Adrenal gland (tissue), 5 donors: ENCODE measurements at regions not wholly inside any gene's neighbourhood (a gene's known extent, or its start where the extent isn't known, plus 50 kb on each side); places are given as distances from the start of the nearest gene placed in this dataset.

Experiments used
- POLR2A ChIP-seq, 2 donors: fragments of 450-650 bp; IDR thresholded peaks; one replicate each; pipeline ENCODE4 v1.6.1; 2017; ENCODE audit warnings: antibody characterized with exemption in 2 of 2, mild to moderate bottlenecking in 2 of 2, moderate library complexity in 1 of 2
- TF ChIP-seq, protein P1 (sequence below), 6 experiments: fragments of 450-650 bp in 4 of 6; fragments of 200-600 bp in 2 of 6; sonication (generic) in 1 of 6; IDR thresholded peaks; 1 replicate in 5 of 6; 2 replicates in 1 of 6; pipeline versions ENCODE4 v1.5.1 to v1.8.0; 2016 to 2021; ENCODE audit warnings: antibody characterized with exemption in 6 of 6, mild to moderate bottlenecking in 2 of 6, moderate library complexity in 1 of 6
- donor health status: DM: no; HTN: no; CAD: no.

- TF ChIP-seq, protein P1, sequence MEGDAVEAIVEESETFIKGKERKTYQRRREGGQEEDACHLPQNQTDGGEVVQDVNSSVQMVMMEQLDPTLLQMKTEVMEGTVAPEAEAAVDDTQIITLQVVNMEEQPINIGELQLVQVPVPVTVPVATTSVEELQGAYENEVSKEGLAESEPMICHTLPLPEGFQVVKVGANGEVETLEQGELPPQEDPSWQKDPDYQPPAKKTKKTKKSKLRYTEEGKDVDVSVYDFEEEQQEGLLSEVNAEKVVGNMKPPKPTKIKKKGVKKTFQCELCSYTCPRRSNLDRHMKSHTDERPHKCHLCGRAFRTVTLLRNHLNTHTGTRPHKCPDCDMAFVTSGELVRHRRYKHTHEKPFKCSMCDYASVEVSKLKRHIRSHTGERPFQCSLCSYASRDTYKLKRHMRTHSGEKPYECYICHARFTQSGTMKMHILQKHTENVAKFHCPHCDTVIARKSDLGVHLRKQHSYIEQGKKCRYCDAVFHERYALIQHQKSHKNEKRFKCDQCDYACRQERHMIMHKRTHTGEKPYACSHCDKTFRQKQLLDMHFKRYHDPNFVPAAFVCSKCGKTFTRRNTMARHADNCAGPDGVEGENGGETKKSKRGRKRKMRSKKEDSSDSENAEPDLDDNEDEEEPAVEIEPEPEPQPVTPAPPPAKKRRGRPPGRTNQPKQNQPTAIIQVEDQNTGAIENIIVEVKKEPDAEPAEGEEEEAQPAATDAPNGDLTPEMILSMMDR (IDR thresholded peaks at IDR 0.05): no peak
- TF ChIP-seq POLR2A (IDR thresholded peaks at IDR 0.05): no peak
Observed at GRCh38 chr2:58533376-58533775, 292.3 kb upstream of the FANCL start.
